WERI-Rb-1 (cell line): ENCODE measurements at regions not wholly inside any gene's neighbourhood (a gene's known extent, or its start where the extent isn't known, plus 50 kb on each side); places are given as distances from the start of the nearest gene placed in this dataset.
"Not testable (repeated sequence)": the region's sequence is repeated elsewhere in the genome, so short reads cannot be mapped to it uniquely, and the experiment has no call there.

Experiments
- DNase-seq: peaks from one replicate; pipeline ENCODE4 v3.0.0-alpha.2; 2020
- H3K27ac ChIP-seq: fragments of 250-450 bp; sonication (Bioruptor Pico); 2 replicates; pipeline ENCODE4 v1.5.1; 2020; ENCODE audit warnings: mild to moderate bottlenecking, moderate library complexity
- H3K27me3 ChIP-seq: fragments of 250-450 bp; sonication (Bioruptor Pico); 2 replicates; pipeline ENCODE4 v1.5.1; 2021; ENCODE audit warnings: mild to moderate bottlenecking, low read depth, moderate library complexity; ENCODE audit not compliant: insufficient read depth, severe bottlenecking
- H3K36me3 ChIP-seq: fragments of 250-450 bp; sonication (Bioruptor Pico); 2 replicates; pipeline ENCODE4 v1.5.1; 2020; ENCODE audit warnings: mild to moderate bottlenecking, moderate library complexity
- H3K4me3 ChIP-seq: 2 replicates; pipeline ENCODE4 v1.5.1; 2011; ENCODE audit warnings: low read depth, mild to moderate bottlenecking, control low read depth, low read length
- H3K9me3 ChIP-seq: fragments of 250-450 bp; sonication (Bioruptor Pico); 2 replicates; pipeline ENCODE4 v1.5.1; 2021; ENCODE audit warnings: mild to moderate bottlenecking, moderate library complexity; ENCODE audit not compliant: severe bottlenecking
- TF ChIP-seq, protein P1 (sequence below): IDR thresholded peaks from 2 replicates; pipeline ENCODE4 v1.5.1; 2011; ENCODE audit warnings: low read depth, mild to moderate bottlenecking, control low read depth, inconsistent platforms, low read length

DNA sequence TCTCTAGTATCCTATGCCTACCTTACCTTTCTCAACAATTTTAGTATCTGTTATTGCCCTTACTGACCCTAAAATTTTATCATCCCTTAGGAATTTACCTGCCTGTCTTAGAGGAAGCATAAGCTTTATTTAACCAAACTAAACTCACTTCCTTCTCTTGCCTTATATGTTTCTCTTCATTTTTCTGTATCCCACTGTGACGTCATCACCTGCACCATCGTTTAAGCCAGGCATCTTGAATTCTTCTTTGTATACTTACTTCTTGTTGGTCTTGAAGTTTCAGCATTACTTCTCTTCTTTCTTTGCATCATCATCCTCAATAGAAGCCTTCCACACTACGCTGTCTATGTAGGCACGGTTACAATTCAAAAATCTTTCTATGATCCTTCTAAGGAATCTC is 231.0 kb upstream of the SMIM30 start:
- H3K4me3 ChIP-seq: no peak overlapping the region
- H3K36me3 ChIP-seq: no peaks in the 10 kb centered on the region
- no peak overlapping the region for H3K27ac ChIP-seq
- TF ChIP-seq, protein P1, sequence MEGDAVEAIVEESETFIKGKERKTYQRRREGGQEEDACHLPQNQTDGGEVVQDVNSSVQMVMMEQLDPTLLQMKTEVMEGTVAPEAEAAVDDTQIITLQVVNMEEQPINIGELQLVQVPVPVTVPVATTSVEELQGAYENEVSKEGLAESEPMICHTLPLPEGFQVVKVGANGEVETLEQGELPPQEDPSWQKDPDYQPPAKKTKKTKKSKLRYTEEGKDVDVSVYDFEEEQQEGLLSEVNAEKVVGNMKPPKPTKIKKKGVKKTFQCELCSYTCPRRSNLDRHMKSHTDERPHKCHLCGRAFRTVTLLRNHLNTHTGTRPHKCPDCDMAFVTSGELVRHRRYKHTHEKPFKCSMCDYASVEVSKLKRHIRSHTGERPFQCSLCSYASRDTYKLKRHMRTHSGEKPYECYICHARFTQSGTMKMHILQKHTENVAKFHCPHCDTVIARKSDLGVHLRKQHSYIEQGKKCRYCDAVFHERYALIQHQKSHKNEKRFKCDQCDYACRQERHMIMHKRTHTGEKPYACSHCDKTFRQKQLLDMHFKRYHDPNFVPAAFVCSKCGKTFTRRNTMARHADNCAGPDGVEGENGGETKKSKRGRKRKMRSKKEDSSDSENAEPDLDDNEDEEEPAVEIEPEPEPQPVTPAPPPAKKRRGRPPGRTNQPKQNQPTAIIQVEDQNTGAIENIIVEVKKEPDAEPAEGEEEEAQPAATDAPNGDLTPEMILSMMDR: no peak
- DNase-seq: no peak
- H3K9me3 ChIP-seq: no peaks in the 10 kb centered on the region
- no peaks in the 10 kb centered on the region for H3K27me3 ChIP-seq

DNA sequence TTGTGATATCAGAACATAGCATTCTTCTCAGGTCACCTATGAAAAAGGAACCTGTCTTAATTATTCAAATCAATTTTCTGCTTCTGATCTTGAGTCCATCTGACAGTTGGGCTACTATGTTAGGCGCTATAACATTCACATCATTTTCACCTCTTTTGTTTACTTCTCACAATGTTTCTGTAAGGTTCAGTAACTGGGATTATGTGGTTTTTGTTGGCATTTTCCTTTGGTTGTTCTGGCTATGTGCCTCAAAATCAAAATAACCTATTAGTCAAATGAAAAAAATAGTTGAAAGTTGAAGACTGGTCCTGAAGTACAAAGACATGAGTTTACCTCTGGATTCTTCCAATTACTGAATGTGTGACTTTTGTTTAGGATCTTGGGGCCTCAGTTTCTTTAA is 221.3 kb upstream of the SMIM30 start:
- Histone ChIP-seq H3K27ac (no peak overlapping the region), H3K27me3 (no peaks in the 10 kb centered on the region), H3K36me3 (no peaks in the 10 kb centered on the region), H3K9me3 (peaks cover 3% of the 10 kb centered on the region), H3K4me3 (no peak overlapping the region)
- no peak for DNase-seq
- TF ChIP-seq, protein P1: no peak

DNA sequence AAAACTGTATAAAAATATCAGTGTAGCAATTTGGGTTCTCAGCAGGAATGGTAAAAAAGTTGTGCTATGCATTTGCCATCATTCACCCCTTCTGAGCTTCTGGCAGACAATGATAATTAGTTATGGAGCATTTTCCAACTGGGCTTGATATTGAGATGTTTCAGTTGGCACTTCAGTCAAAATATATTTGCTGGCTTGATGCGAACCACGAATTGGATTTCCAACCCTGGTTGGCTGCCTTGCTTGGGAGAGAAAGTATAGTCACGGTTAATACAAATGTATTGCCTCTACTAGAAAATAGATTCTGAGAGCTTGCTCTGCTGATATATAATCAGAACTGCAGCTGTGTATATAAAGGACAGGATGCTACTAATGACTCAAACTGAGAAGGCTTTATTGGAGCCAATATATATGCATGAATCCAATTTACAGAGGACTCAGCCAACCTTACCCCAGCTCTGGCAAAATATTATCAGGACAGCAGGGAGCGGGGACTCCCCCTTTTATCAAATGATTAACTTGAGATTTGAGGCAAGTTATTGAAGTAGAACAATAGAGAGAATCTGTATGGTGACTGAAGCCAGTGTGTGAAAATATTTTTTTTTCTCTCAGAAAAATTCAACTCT is 219.8 kb upstream of the SMIM30 start:
- Histone ChIP-seq H3K9me3 (peaks cover 3% of the 10 kb centered on the region), H3K27ac (no peak overlapping the region), H3K4me3 (no peak overlapping the region), H3K27me3 (no peaks in the 10 kb centered on the region), H3K36me3 (no peaks in the 10 kb centered on the region)
- TF ChIP-seq, protein P1: no peak
- DNase-seq: no peak

DNA sequence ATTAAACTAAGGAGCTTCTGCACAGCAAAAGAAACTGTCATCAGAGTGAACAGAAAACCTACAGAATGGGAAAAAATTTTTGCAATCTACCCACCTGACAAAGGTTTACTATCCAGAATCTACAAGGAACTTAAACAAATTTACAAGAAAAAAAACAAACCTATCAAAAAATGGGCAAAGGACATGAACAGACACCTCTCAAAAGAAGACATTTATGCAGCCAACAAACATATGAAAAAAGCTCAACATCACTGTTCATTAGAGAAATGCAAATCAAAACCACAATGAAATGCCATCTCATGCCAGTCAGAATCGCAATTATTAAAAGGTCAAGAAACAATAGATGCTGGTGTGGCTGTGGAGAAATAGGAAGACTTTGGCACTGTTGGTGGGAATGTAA is 218.5 kb upstream of the SMIM30 start:
- H3K4me3 ChIP-seq, H3K27me3 ChIP-seq, H3K9me3 ChIP-seq, DNase-seq, H3K27ac ChIP-seq, H3K36me3 ChIP-seq: not testable (repeated sequence)

DNA sequence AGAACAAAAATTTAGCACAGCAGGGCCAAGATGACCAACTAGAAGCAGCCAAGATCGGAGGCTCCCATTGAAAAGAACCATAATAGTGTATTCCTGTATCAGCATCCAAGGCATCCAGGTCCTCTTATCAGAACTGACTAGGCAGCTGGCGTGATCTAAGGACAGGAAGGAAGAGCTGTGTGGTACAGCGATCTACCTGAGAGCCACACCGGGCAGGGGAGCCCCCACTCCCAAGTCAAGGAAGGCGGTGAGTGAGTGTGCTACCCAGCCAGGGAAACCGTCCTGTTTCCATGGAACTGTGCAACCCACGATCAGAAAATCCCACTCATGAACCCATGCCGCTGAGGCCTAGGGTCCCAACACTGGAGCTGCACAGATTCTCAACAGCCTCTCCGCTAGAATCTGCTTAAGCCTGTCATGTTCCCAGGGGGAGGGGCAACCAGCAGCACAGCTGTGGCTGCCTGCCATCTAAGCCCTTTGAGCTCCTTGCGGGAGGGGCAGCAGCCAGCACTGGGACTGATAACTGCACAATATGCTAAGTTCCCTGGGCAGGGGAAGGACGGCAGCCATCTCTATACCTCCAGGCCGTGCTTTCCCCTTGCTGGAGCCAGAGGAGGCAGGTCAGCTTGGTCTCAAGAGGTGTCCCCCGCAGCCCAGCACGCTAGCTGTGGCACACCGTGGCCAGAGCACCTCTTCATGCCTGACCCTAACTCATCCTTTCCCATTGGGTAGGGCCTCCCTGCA is 213.0 kb upstream of the SMIM30 start:
- H3K36me3 ChIP-seq: no peaks in the 10 kb centered on the region
- no peaks in the 10 kb centered on the region for H3K9me3 ChIP-seq
- H3K27ac ChIP-seq: peak overlapping the region; percentile 69
- H3K27me3 ChIP-seq: no peaks in the 10 kb centered on the region
- DNase-seq: peak; percentile 94
- peak overlapping the region; percentile 44 for H3K4me3 ChIP-seq
- TF ChIP-seq, protein P1: no peak

DNA sequence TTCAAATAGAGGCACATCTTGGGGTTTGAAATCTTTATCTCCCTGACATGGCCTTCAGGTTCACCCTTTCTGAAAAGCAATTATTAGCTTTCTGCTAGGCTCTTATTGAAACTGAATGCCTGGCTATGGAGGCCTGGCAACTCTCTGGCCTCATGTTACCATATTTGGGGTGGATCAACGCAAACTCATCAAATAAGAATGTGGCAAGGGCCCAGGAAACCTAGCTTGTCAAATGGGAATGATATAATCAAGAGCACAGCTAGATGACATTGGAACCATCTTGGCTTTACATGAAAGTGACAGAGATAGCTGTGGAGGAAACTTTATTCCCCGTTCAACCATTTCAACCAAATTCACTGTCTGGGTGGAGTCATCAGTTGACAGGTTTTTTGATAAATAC is 202.8 kb upstream of the SMIM30 start:
- no peaks in the 10 kb centered on the region for H3K36me3 ChIP-seq
- H3K27ac ChIP-seq: no peak overlapping the region
- DNase-seq: no peak
- TF ChIP-seq, protein P1: no peak
- no peak overlapping the region for H3K4me3 ChIP-seq
- H3K9me3 ChIP-seq: no peaks in the 10 kb centered on the region
- no peaks in the 10 kb centered on the region for H3K27me3 ChIP-seq
